ENCODE measurements at regions not wholly inside any gene's neighbourhood (a gene's known extent, or its start where the extent isn't known, plus 50 kb on each side); places are given as distances from the start of the nearest gene placed in this dataset.

DNA sequence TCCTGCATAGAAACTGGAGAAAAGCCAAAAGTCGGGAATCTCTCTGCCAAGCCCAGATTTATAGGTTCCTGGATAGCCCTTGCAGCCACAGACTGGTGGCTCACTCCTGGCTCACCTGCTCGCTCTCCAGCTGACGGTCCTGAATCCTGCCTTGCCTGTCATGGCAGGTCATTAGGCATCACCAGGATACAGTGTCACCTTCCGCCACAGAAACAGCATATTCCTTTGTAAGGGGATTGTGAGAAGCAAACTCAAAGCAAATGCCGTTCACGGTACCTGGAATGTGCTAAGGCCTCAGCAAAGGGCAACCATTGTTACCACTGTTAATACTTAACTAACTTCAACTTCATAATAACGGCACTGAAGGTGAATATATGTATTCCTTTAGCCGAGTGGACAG lies 57.1 kb upstream of the GPR45 start:
- TF ChIP-seq EZH2phosphoT487 (IDR thresholded peaks at IDR 0.05; ENCODE audit: insufficient read depth, low read depth) (no peak), EZH2 (IDR thresholded peaks at IDR 0.05; ENCODE audit: insufficient read depth, poor library complexity, severe bottlenecking) (no peak)

All from GM23248 (cell line).